ENCODE measurements at regions not wholly inside any gene's neighbourhood (a gene's known extent, or its start where the extent isn't known, plus 50 kb on each side); places are given as distances from the start of the nearest gene placed in this dataset.

DNA sequence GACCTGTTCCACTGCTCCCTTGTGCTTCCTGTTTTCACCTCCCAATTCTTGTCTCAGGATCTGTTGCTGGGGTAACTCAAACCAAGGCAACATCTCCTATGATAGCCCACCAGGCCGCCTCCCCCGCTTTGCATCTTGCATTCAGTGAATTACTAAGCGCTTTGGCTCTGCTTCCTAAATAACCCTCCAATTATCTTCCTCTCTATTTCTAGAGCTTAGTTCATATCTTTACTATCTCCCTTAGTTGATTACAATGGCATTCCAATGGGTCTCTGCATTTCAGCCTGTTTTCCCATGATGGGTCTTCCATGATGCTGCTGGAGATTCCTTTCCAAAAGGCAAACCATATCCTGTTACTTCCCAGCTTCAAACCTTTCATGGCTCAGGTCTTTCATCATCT lies 117.2 kb upstream of the FERMT1 start:
- TF ChIP-seq, protein P1, sequence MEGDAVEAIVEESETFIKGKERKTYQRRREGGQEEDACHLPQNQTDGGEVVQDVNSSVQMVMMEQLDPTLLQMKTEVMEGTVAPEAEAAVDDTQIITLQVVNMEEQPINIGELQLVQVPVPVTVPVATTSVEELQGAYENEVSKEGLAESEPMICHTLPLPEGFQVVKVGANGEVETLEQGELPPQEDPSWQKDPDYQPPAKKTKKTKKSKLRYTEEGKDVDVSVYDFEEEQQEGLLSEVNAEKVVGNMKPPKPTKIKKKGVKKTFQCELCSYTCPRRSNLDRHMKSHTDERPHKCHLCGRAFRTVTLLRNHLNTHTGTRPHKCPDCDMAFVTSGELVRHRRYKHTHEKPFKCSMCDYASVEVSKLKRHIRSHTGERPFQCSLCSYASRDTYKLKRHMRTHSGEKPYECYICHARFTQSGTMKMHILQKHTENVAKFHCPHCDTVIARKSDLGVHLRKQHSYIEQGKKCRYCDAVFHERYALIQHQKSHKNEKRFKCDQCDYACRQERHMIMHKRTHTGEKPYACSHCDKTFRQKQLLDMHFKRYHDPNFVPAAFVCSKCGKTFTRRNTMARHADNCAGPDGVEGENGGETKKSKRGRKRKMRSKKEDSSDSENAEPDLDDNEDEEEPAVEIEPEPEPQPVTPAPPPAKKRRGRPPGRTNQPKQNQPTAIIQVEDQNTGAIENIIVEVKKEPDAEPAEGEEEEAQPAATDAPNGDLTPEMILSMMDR (IDR thresholded peaks at IDR 0.05; ENCODE audit: insufficient read depth, low read depth, low read length): no peak
- TF ChIP-seq EZH2 (IDR thresholded peaks at IDR 0.05; ENCODE audit: insufficient read depth, low read length): no peak

All from astrocyte (in vitro differentiated cells and primary cell).